ENCODE measurements at regions not wholly inside any gene's neighbourhood (a gene's known extent, or its start where the extent isn't known, plus 50 kb on each side); places are given as distances from the start of the nearest gene placed in this dataset.

GRCh38 chr15:39211108-39211979 is 369.5 kb upstream of the THBS1 start:
- DNase-seq (ENCODE audit: low spot score), result no peak

DNA sequence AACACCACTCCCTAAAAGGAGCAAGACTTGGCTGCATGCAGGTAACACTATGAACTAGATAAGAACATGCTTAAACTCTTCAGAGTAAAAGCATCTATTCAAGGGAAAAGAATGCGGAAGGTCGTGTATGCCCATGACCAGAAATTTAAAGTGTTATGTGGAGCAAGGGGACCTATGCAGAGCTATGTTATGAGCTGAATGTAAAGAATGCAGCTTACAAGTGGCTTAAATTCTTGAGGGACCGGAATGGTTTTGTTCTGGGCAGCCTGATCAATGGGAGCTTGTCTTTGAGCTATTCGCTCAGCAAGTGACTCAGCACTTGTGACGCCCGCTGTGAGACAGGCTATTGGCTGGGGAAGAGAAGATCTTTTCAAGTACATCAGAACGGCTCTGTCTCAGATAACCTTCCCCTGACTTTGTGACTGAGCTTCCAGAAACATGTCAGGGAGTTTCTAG is 367.5 kb upstream of the THBS1 start:
- DNase-seq (ENCODE audit: low spot score), result no peak

GRCh38 chr15:39215015-39215414 is 365.9 kb upstream of the THBS1 start:
- no peak for DNase-seq (ENCODE audit: low spot score)

DNA sequence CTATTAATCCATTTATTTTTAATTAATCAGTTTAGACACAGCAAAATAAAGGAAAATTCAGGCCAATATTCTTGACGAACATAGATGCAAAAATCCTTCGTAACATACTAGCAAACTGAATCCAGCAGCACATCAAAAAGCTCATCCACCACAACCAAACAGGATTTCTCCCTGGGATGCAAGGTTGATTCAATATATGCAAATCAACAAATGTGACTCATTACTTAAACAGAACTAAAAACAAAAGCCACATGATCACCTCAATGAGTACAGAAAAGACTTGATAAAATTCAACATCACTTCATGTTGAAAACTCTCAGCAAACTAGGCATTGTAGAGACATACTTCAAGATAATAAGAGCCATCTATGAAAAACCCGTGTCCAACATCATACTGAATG is 364.1 kb upstream of the THBS1 start:
- no peak for DNase-seq (ENCODE audit: low spot score)

DNA sequence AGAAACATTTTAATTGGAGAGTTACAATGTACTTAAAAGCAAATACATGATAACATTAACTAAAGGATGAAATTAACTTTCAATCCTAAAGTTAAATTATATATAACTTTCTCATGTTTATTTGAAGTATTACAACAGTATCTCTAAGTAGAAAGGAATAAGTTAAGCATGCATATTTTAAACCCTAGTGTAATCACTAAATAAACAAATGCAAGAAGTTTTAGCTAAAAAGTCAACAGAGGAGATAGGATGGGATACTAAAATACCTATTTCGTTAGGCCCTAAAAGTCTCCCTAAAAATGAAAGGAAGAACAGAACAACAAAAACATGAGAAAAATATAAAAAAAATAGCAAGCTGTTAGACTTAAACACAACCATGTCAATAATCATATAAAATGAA is 361.3 kb upstream of the THBS1 start:
- DNase-seq (ENCODE audit: low spot score), result no peak

DNA sequence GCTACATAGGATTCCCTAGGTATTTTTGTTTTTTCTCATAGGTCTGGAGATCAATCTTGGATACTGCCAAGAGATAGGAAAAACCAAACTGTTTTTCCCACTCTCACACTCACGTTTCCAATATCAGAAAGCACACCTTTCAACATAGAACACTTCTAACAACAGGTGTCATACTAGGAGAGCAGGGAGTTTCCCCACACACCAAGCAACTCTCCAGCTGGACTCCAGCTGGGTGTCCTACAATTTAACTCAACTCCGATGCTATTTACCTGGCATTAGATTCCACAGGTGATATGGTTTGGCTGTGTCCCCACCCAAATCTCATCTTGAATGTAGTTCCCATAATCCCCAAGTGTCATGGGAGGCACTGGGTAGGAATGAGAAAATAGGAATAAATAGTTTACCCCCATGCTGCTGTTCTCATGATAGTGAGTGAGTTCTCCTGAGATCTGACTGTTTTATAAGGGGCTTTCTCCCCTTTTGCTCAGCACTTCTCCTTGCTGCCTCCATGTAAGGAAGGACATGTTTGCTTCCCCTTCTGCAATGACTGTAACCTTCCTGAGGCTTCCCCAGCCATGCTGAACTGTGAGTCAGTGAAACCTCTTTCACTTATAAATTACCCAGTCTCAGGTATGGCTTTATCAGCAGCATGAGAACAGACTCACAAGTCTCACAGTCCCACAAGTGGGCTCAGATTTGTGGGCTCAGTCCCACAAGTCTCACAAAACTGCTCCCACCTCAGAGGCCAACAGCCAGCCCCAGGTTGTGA is 354.5 kb upstream of the THBS1 start:
- no peak for DNase-seq (ENCODE audit: low spot score)

DNA sequence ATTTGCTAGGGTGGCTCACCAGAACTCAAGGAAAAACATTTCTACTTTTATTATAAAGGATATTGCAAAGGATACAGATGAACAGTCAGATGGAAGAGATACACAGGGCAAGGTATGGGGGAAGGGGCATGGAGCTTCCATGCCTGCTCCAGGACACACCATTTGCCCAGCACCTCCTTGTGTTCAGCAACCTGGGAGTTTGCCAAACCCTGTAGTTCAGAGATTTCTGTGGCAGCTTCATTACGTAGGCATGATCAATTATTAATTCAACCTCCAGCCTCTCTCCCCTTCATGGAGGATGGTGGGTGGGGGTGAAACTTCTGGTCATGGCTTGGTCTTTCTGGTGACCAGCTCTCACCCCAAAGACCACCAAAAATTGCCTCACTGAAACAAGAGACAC is 353.9 kb upstream of the THBS1 start:
- no peak for DNase-seq (ENCODE audit: low spot score)

- DNase-seq (ENCODE audit: low spot score), result no peak
These were observed 352.0 kb upstream of the THBS1 start for GRCh38 chr15:39228889-39229288.

DNA sequence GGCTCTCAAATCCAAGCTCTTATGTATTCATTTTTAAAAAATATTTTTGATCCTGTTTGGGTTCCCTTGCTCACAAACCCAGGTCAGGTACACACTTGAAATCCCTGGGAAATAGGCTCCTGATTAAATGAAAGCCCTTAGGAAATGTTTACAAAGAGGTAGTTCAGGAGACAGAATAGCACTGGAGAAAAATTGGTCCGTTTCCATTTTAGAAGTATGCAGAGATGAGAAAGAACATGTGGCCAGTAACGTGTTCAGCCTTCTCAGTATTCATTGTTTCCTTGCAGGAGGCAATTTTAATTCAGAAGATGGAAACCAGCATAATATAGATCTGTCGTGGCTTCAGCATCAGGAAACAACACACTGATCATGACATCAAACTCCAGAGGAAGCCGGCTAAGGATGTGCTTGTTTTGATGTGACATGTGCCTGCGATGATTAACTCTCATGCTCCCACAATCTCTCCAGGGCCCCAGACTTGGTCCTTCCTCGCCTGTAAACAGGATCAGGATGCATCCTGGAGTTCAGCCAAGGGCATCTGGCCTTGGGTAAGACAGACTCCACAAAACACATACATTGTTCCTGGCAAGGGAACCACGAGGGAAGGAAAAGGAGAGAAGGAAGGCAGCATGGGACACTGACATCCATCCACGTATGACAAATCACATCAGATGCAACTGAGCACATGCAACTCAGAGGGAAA is 350.5 kb upstream of the THBS1 start:
- DNase-seq (ENCODE audit: low spot score), result no peak

- no peak for DNase-seq (ENCODE audit: low spot score)
These were observed 350.0 kb upstream of the THBS1 start for GRCh38 chr15:39230908-39231285.

GRCh38 chr15:39232512-39232911 is 348.4 kb upstream of the THBS1 start:
- no peak for DNase-seq (ENCODE audit: low spot score)

DNA sequence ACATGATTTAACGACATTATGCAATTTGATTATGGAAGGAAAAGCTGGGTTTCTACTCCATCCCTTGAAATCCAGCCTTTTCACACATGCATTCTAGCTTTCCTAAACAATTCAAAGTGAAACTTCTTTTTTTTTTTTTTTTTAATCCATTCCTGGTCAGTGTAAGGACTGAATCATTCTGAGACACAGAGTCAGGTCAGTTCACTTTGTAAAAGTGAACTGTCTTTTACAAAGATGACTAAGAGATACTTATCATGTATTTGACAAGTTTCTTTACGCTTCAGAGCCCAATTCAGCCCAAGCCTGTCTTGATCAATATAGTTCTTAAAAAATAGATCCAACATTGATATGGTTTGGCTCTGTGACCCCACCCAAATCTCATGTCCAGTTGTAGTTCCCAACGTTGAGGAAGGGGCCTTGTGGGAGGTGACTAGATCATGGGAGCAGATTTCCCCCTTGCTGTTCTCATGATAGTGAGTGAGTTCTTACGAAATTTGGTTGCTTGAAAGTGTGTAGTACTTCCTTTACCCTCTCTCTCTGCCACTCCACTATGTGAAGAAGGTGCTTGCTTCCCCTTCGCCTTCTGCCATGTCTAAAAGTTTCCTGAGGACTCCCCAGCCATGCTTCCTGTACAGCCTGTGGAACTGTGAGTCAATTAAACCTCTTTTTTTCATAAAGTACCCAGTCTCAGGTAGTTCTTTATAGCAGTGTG is 345.6 kb upstream of the THBS1 start:
- no peak for DNase-seq (ENCODE audit: low spot score)

DNA sequence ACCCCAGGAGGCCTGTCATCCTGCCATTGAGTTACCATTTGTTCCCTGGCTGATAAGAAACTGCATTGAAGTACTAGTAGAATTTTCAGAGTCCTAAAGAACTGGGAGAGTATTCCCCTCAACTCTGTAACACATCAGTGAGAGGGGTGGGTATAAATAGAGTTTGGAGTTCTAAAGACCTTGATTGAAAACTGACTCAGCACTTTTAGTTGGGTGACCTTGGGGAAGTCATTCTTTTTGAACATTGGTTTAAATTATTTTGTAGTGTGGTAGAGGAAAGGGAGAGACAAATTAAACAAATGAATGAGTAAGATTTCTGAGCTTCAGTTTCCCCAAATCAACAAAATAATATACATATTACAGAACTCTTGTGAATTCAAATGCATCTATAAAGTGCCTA is 344.5 kb upstream of the THBS1 start:
- DNase-seq (ENCODE audit: low spot score), result no peak

DNA sequence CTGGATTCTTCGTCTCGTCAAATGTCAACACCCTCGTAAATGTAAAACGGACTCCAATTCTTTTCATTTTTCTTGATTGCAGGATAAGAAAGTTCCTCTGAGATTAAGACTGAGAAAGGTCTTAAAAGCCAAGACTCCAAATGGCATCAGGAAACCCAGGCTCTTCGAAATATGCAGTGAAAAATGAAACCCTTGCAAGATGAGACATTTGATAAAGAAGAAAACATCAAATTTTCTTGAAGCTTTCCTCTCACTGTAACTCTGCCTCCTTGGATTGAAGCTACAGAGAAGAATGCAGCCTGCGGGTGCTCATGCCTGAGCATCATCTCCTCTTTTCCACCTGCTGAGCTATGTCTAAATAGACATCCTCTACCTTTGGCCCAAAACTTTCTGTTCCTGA is 342.4 kb upstream of the THBS1 start:
- no peak for DNase-seq (ENCODE audit: low spot score)

- no peak for DNase-seq (ENCODE audit: low spot score)
These were observed 341.3 kb upstream of the THBS1 start for GRCh38 chr15:39239562-39239961.

GRCh38 chr15:39242345-39242744 is 338.5 kb upstream of the THBS1 start:
- DNase-seq (ENCODE audit: low spot score), result no peak

- no peak for DNase-seq (ENCODE audit: low spot score)
These were observed 337.5 kb upstream of the THBS1 start for GRCh38 chr15:39243396-39243795.

DNA sequence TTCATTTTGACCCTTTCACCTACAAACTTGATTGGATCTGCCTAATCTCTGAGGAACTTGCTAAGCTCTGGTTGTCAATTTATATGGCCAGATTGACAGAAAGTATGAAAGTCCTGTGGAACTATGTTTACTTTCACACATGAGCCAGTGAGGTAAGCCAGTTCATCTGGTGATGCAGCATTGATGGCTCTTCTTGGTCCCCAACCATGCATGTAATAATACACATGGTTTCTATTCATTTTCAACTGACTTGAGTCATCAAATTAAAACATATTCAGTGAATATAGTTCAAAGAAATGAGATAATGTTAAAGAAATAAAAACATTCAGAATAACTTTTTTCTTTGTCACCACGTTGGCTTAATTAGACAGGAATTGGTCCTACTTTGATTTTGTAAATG is 336.1 kb upstream of the THBS1 start:
- no peak for DNase-seq (ENCODE audit: low spot score)

DNA sequence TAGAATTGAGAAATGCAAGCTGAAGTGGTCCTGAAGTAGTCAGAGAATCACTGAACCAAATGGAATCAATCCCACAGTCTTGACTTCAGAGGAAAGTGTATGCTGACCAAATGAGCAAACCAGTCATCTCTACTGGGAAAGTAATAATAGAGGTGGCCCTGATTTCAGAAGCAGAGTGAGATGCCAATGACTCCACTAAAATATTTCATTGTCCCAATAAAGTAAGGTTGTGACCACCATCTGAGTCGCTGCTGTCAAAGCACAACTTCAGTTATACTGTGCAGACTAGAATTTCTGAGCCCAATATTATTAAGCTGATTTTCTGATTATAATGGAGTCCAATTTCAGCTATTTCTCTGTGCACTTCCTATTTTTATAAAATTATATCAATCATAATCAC is 334.4 kb upstream of the THBS1 start:
- no peak for DNase-seq (ENCODE audit: low spot score)

- DNase-seq (ENCODE audit: low spot score), result no peak
These were observed 333.3 kb upstream of the THBS1 start for GRCh38 chr15:39247574-39247973.

DNA sequence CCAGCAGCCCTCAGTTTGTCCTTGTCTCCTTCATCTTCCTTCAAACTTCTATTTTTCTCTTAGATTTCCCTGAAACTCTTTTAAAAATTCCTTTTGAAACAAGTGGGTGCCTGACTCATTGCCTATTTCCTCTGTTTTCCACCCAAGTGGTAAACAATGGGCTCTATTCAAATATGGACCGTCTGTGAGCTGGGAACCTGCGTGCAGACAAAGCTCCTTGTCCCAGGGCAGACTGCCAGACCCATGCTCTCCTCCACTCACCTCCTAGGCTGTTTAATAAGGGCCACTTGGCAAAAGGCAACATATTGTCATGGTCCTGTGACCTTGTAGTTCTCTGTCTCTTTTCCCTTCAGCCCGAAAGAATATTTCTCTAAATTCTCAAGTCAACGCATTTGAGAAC is 332.7 kb upstream of the THBS1 start:
- no peak for DNase-seq (ENCODE audit: low spot score)

GRCh38 chr15:39250001-39250400 is 330.9 kb upstream of the THBS1 start:
- DNase-seq (ENCODE audit: low spot score), result no peak
